Lung (tissue), 11 donors: ENCODE measurements at regions not wholly inside any gene's neighbourhood (a gene's known extent, or its start where the extent isn't known, plus 50 kb on each side); places are given as distances from the start of the nearest gene placed in this dataset.
A peak's percentile ranks its signal among the peaks of the same experiment; 100 is the strongest.

Source experiments
- ATAC-seq: fragments of 200-7000 bp; cut with Tn5 transposase; one replicate; pipeline ENCODE4 v1.9.1; 2020; ENCODE audit warnings: moderate number of reproducible peaks; ENCODE audit not compliant: insufficient read depth, low FRiP score
- DNase-seq, 3 donors: peaks; one replicate each; pipeline ENCODE4 v3.0.0-alpha.2; 2013 to 2017
- H3K27ac ChIP-seq, 2 donors: one replicate each; pipeline ENCODE4 v1.5.1; 2013; ENCODE audit warnings: mild to moderate bottlenecking in 2 of 2, moderate library complexity in 2 of 2, control low read depth in 1 of 2, inconsistent platforms in 1 of 2, low read depth in 1 of 2, low read length in 1 of 2
- H3K27me3 ChIP-seq, 3 donors: one replicate each; pipeline ENCODE4 v1.5.1; 2013; ENCODE audit warnings: low read length in 2 of 3; ENCODE audit not compliant: control insufficient read depth in 3 of 3, insufficient read depth in 3 of 3
- H3K36me3 ChIP-seq, 4 donors: one replicate each; pipeline ENCODE4 v1.5.1; 2013; ENCODE audit warnings: low read length in 4 of 4, mild to moderate bottlenecking in 1 of 4, moderate library complexity in 1 of 4; ENCODE audit not compliant: control insufficient read depth in 4 of 4, insufficient read depth in 4 of 4
- H3K4me1 ChIP-seq, 5 donors: one replicate each; pipeline ENCODE4 v1.5.1; 2013; ENCODE audit warnings: low read length in 5 of 5, mild to moderate bottlenecking in 2 of 5, moderate library complexity in 1 of 5; ENCODE audit not compliant: control insufficient read depth in 5 of 5, insufficient read depth in 5 of 5
- H3K4me3 ChIP-seq: one replicate; pipeline ENCODE4 v1.5.1; 2013; ENCODE audit warnings: mild to moderate bottlenecking, control low read depth, moderate library complexity
- H3K9ac ChIP-seq, 2 donors: one replicate each; pipeline ENCODE4 v1.5.1; 2013; ENCODE audit warnings: low read length in 2 of 2, control low read depth in 1 of 2; ENCODE audit not compliant: insufficient read depth in 1 of 2
- H3K9me3 ChIP-seq, 4 donors: one replicate each; pipeline ENCODE4 v1.5.1; 2013; ENCODE audit warnings: low read length in 3 of 4, mild to moderate bottlenecking in 1 of 4, moderate library complexity in 1 of 4; ENCODE audit not compliant: control insufficient read depth in 4 of 4, insufficient read depth in 3 of 4
- CTCF ChIP-seq: IDR thresholded peaks from 2 replicates; pipeline ENCODE4 v1.5.1; 2012; ENCODE audit warnings: mild to moderate bottlenecking; ENCODE audit errors: control extremely low read depth, extremely low read depth
- WGBS, 2 donors: extraction: QIAGEN DNeasy Blood & Tissue Kit; methylation state at CpG; one replicate each; pipeline ENCODE4 v1.1.7; 2013; 5-methylcytosine and 5-hydroxymethylcytosine counted together
- donor health status: control.
- donor health status: control.
- donor health status: Bipolar disorder and iron deficiency.
- donor health status: healthy.
- donor health status: DM: yes; HTN: yes; CAD: no.

- peaks cover 0 to 10% (median 3%) of the 10 kb centered on the region in 5 donors for H3K4me1 ChIP-seq
- no peak overlapping the region for H3K9ac ChIP-seq
- no peak for TF ChIP-seq CTCF
- no peak overlapping the region for H3K4me3 ChIP-seq
- H3K9me3 ChIP-seq = no peaks in the 10 kb centered on the region
- ATAC-seq (no peak), DNase-seq (no peak)
- WGBS, 2 donors = 89 to 95% methylated on average over 7 of the region's 7 CpGs
- H3K36me3 ChIP-seq = no peaks in the 10 kb centered on the region
- H3K27ac ChIP-seq = no peak overlapping the region
- H3K27me3 ChIP-seq = no peaks in the 10 kb centered on the region
Observed at GRCh38 chr4:165760182-165760581, 112.9 kb upstream of the TLL1 start.

GRCh38 chr4:165761963-165762362 is 111.1 kb upstream of the TLL1 start:
- no peak for DNase-seq

GRCh38 chr4:165763640-165764039 is 109.4 kb upstream of the TLL1 start:
- ATAC-seq = no peak
- WGBS, 2 donors = 36 to 72% methylated on average over 2 of the region's 2 CpGs
- no peak for DNase-seq
- H3K27me3 ChIP-seq = no peaks in the 10 kb centered on the region
- H3K27ac ChIP-seq = no peak overlapping the region
- H3K9ac ChIP-seq = no peak overlapping the region
- peaks cover 0 to 4% (median 0%) of the 10 kb centered on the region in 5 donors for H3K4me1 ChIP-seq
- H3K4me3 ChIP-seq = no peak overlapping the region
- TF ChIP-seq CTCF = no peak
- H3K36me3 ChIP-seq = no peaks in the 10 kb centered on the region
- H3K9me3 ChIP-seq = no peaks in the 10 kb centered on the region

More at GRCh38 chr4:165761963-165762362, 111.1 kb upstream of the TLL1 start:
- H3K27ac ChIP-seq = no peak overlapping the region
- no peaks in the 10 kb centered on the region for H3K9me3 ChIP-seq
- no peaks in the 10 kb centered on the region for H3K36me3 ChIP-seq
- peaks cover 0 to 8% (median 3%) of the 10 kb centered on the region in 5 donors for H3K4me1 ChIP-seq
- H3K9ac ChIP-seq = no peak overlapping the region
- ATAC-seq = no peak
- no peak overlapping the region for H3K4me3 ChIP-seq
- no peaks in the 10 kb centered on the region for H3K27me3 ChIP-seq
- 70 to 76% methylated on average over 1 of the region's 1 CpG for WGBS, 2 donors
- no peak for TF ChIP-seq CTCF

GRCh38 chr4:165765053-165765452 is 108.0 kb upstream of the TLL1 start:
- Histone ChIP-seq H3K9ac (no peak overlapping the region), H3K36me3 (no peaks in the 10 kb centered on the region), H3K4me3 (no peak overlapping the region), H3K27me3 (no peaks in the 10 kb centered on the region), H3K4me1 (peaks cover 0 to 4% (median 0%) of the 10 kb centered on the region in 5 donors), H3K9me3 (no peaks in the 10 kb centered on the region), H3K27ac (no peak overlapping the region)
- no peak for ATAC-seq
- no peak for TF ChIP-seq CTCF
- peak in 2 of 3 donors; percentile 77 to 88 for DNase-seq
- 68 to 76% methylated on average over 1 of the region's 1 CpG for WGBS, 2 donors
